T-helper 1 cell treated with Interleukin-12 subunit alpha and Interleukin-12 subunit beta and Interleukin-4 antibody, amounts not matched to agents 30 μg/mL and 1 μg/mL, for 36 hours (primary cell): ENCODE measurements at regions not wholly inside any gene's neighbourhood (a gene's known extent, or its start where the extent isn't known, plus 50 kb on each side); places are given as distances from the start of the nearest gene placed in this dataset.
"Not testable (repeated sequence)": the region's sequence is repeated elsewhere in the genome, so short reads cannot be mapped to it uniquely, and the experiment has no call there.

Experiments used
- H3K27ac Mint-ChIP-seq: one replicate; pipeline ENCODE4 v1.8.0; 2021; ENCODE audit warnings: mild to moderate bottlenecking, mixed read lengths
- H3K27me3 Mint-ChIP-seq: one replicate; pipeline ENCODE4 v1.8.0; 2021; ENCODE audit warnings: low read depth, mixed read lengths
- H3K36me3 Mint-ChIP-seq: one replicate; pipeline ENCODE4 v1.8.0; 2021; ENCODE audit warnings: low read depth, mixed read lengths
- H3K4me1 Mint-ChIP-seq: one replicate; pipeline ENCODE4 v1.8.0; 2021; ENCODE audit warnings: low read depth, mixed read lengths
- H3K4me3 Mint-ChIP-seq: one replicate; pipeline ENCODE4 v1.8.0; 2021; ENCODE audit warnings: mild to moderate bottlenecking, moderate library complexity, mixed read lengths
- H3K9me3 Mint-ChIP-seq: one replicate; pipeline ENCODE4 v1.8.0; 2021; ENCODE audit warnings: mixed read lengths

- no peaks in the 10 kb centered on the region for H3K36me3 Mint-ChIP-seq
- H3K9me3 Mint-ChIP-seq: peaks cover 7% of the 10 kb centered on the region
- no peaks in the 10 kb centered on the region for H3K4me1 Mint-ChIP-seq
- no peak overlapping the region for H3K27ac Mint-ChIP-seq
- no peaks in the 10 kb centered on the region for H3K27me3 Mint-ChIP-seq
- no peak overlapping the region for H3K4me3 Mint-ChIP-seq
These were observed 307.3 kb downstream of the ZIC4 start for GRCh38 chr3:147099076-147099475.

- no peaks in the 10 kb centered on the region for H3K27me3 Mint-ChIP-seq
- no peak overlapping the region for H3K27ac Mint-ChIP-seq
- no peak overlapping the region for H3K4me3 Mint-ChIP-seq
- no peaks in the 10 kb centered on the region for H3K36me3 Mint-ChIP-seq
- no peaks in the 10 kb centered on the region for H3K4me1 Mint-ChIP-seq
- no peaks in the 10 kb centered on the region for H3K9me3 Mint-ChIP-seq
These were observed 315.9 kb downstream of the ZIC4 start for GRCh38 chr3:147090461-147090860.

- no peaks in the 10 kb centered on the region for H3K36me3 Mint-ChIP-seq
- no peak overlapping the region for H3K4me3 Mint-ChIP-seq
- H3K9me3 Mint-ChIP-seq: no peaks in the 10 kb centered on the region
- H3K27me3 Mint-ChIP-seq: no peaks in the 10 kb centered on the region
- H3K4me1 Mint-ChIP-seq: no peaks in the 10 kb centered on the region
- H3K27ac Mint-ChIP-seq: no peak overlapping the region
These were observed 317.1 kb downstream of the ZIC4 start for GRCh38 chr3:147089286-147089685.

GRCh38 chr3:147059500-147059899 is 346.8 kb downstream of the ZIC4 start:
- H3K4me3 Mint-ChIP-seq: not testable (repeated sequence)

GRCh38 chr3:147049821-147050220 is 356.5 kb downstream of the ZIC4 start:
- no peak overlapping the region for H3K4me3 Mint-ChIP-seq
- no peak overlapping the region for H3K27ac Mint-ChIP-seq
- no peaks in the 10 kb centered on the region for H3K4me1 Mint-ChIP-seq
- H3K27me3 Mint-ChIP-seq: no peaks in the 10 kb centered on the region
- H3K9me3 Mint-ChIP-seq: peaks cover 17% of the 10 kb centered on the region
- H3K36me3 Mint-ChIP-seq: no peaks in the 10 kb centered on the region

More at GRCh38 chr3:147059500-147059899, 346.8 kb downstream of the ZIC4 start:
- H3K36me3 Mint-ChIP-seq, H3K27ac Mint-ChIP-seq, H3K4me1 Mint-ChIP-seq, H3K27me3 Mint-ChIP-seq: not testable (repeated sequence)
- peaks cover 15% of the 10 kb centered on the region for H3K9me3 Mint-ChIP-seq

- peaks cover 12% of the 10 kb centered on the region for H3K9me3 Mint-ChIP-seq
- H3K4me1 Mint-ChIP-seq: no peaks in the 10 kb centered on the region
- no peak overlapping the region for H3K27ac Mint-ChIP-seq
- no peak overlapping the region for H3K4me3 Mint-ChIP-seq
- H3K27me3 Mint-ChIP-seq: no peaks in the 10 kb centered on the region
- no peaks in the 10 kb centered on the region for H3K36me3 Mint-ChIP-seq
These were observed 357.0 kb downstream of the ZIC4 start for GRCh38 chr3:147049305-147049704.

GRCh38 chr3:147046916-147047315 is 359.4 kb downstream of the ZIC4 start:
- Mint-ChIP-seq H3K4me3 (no peak overlapping the region), H3K27me3 (no peaks in the 10 kb centered on the region), H3K9me3 (peaks cover 5% of the 10 kb centered on the region), H3K4me1 (no peaks in the 10 kb centered on the region), H3K27ac (no peak overlapping the region), H3K36me3 (no peaks in the 10 kb centered on the region)

- no peak overlapping the region for H3K4me3 Mint-ChIP-seq
- H3K36me3 Mint-ChIP-seq: no peaks in the 10 kb centered on the region
- H3K27me3 Mint-ChIP-seq: no peaks in the 10 kb centered on the region
- H3K27ac Mint-ChIP-seq: no peak overlapping the region
- peaks cover 15% of the 10 kb centered on the region for H3K9me3 Mint-ChIP-seq
- H3K4me1 Mint-ChIP-seq: no peaks in the 10 kb centered on the region
These were observed 367.9 kb downstream of the ZIC4 start for GRCh38 chr3:147038481-147038880.

GRCh38 chr3:147034359-147034758 is 372.0 kb downstream of the ZIC4 start:
- no peak overlapping the region for H3K4me3 Mint-ChIP-seq
- H3K9me3 Mint-ChIP-seq: peaks cover 15% of the 10 kb centered on the region
- no peak overlapping the region for H3K27ac Mint-ChIP-seq
- H3K36me3 Mint-ChIP-seq: no peaks in the 10 kb centered on the region
- H3K27me3 Mint-ChIP-seq: no peaks in the 10 kb centered on the region
- H3K4me1 Mint-ChIP-seq: no peaks in the 10 kb centered on the region

- Mint-ChIP-seq H3K4me1 (no peaks in the 10 kb centered on the region), H3K36me3 (no peaks in the 10 kb centered on the region), H3K27me3 (no peaks in the 10 kb centered on the region)
These were observed 376.1 kb downstream of the ZIC4 start for GRCh38 chr3:147030274-147030673.

GRCh38 chr3:147015334-147015733 is 391.0 kb downstream of the ZIC4 start:
- no peaks in the 10 kb centered on the region for H3K36me3 Mint-ChIP-seq
- H3K27ac Mint-ChIP-seq: no peak overlapping the region
- H3K27me3 Mint-ChIP-seq: no peaks in the 10 kb centered on the region
- H3K4me1 Mint-ChIP-seq: no peaks in the 10 kb centered on the region
- peaks cover 5% of the 10 kb centered on the region for H3K9me3 Mint-ChIP-seq
- no peak overlapping the region for H3K4me3 Mint-ChIP-seq

More at GRCh38 chr3:147030274-147030673, 376.1 kb downstream of the ZIC4 start:
- H3K9me3 Mint-ChIP-seq: peaks cover 10% of the 10 kb centered on the region
- H3K4me3 Mint-ChIP-seq: no peak overlapping the region
- H3K27ac Mint-ChIP-seq: no peak overlapping the region

GRCh38 chr3:147008886-147009285 is 397.5 kb downstream of the ZIC4 start:
- H3K4me1 Mint-ChIP-seq: no peaks in the 10 kb centered on the region
- H3K27ac Mint-ChIP-seq: no peak overlapping the region
- H3K4me3 Mint-ChIP-seq: no peak overlapping the region
- no peaks in the 10 kb centered on the region for H3K36me3 Mint-ChIP-seq
- no peaks in the 10 kb centered on the region for H3K9me3 Mint-ChIP-seq
- H3K27me3 Mint-ChIP-seq: no peaks in the 10 kb centered on the region

- no peak overlapping the region for H3K27ac Mint-ChIP-seq
- no peaks in the 10 kb centered on the region for H3K4me1 Mint-ChIP-seq
- no peaks in the 10 kb centered on the region for H3K9me3 Mint-ChIP-seq
- no peak overlapping the region for H3K4me3 Mint-ChIP-seq
- no peaks in the 10 kb centered on the region for H3K27me3 Mint-ChIP-seq
- H3K36me3 Mint-ChIP-seq: no peaks in the 10 kb centered on the region
These were observed 397.9 kb downstream of the ZIC4 start for GRCh38 chr3:147008458-147008857.

GRCh38 chr3:147007736-147008245 is 398.6 kb downstream of the ZIC4 start:
- no peaks in the 10 kb centered on the region for H3K36me3 Mint-ChIP-seq
- no peak overlapping the region for H3K4me3 Mint-ChIP-seq
- no peaks in the 10 kb centered on the region for H3K4me1 Mint-ChIP-seq
- no peaks in the 10 kb centered on the region for H3K9me3 Mint-ChIP-seq
- no peak overlapping the region for H3K27ac Mint-ChIP-seq
- H3K27me3 Mint-ChIP-seq: no peaks in the 10 kb centered on the region

- Mint-ChIP-seq H3K4me1 (no peaks in the 10 kb centered on the region), H3K4me3 (no peak overlapping the region), H3K27me3 (no peaks in the 10 kb centered on the region), H3K36me3 (no peaks in the 10 kb centered on the region), H3K9me3 (no peaks in the 10 kb centered on the region), H3K27ac (no peak overlapping the region)
These were observed 397.6 kb upstream of the PLSCR5 start for GRCh38 chr3:147002721-147003120.

GRCh38 chr3:147000274-147000673 is 395.1 kb upstream of the PLSCR5 start:
- Mint-ChIP-seq H3K27ac (no peak overlapping the region), H3K4me3 (no peak overlapping the region), H3K9me3 (no peaks in the 10 kb centered on the region), H3K4me1 (no peaks in the 10 kb centered on the region), H3K27me3 (no peaks in the 10 kb centered on the region), H3K36me3 (no peaks in the 10 kb centered on the region)
